Ovary (tissue), 3 donors: ENCODE measurements at regions not wholly inside any gene's neighbourhood (a gene's known extent, or its start where the extent isn't known, plus 50 kb on each side); places are given as distances from the start of the nearest gene placed in this dataset.

Experiments
- EP300 ChIP-seq: sonication (generic); formaldehyde crosslinking; IDR thresholded peaks from one replicate; pipeline ENCODE4 v1.6.1; 2017; ENCODE audit warnings: antibody characterized with exemption
- TF ChIP-seq, protein P1 (sequence below), 3 donors: fragments of 450-650 bp in 2 of 3; fragments of 200-600 bp in 1 of 3; IDR thresholded peaks; one replicate each; pipeline versions ENCODE4 v1.5.1 to v1.8.0; 2016 to 2022; ENCODE audit warnings: antibody characterized with exemption in 3 of 3, mild to moderate bottlenecking in 1 of 3
- donor health status: DM: no; HTN: no; CAD: no.

- no peak for TF ChIP-seq EP300
- TF ChIP-seq, protein P1, sequence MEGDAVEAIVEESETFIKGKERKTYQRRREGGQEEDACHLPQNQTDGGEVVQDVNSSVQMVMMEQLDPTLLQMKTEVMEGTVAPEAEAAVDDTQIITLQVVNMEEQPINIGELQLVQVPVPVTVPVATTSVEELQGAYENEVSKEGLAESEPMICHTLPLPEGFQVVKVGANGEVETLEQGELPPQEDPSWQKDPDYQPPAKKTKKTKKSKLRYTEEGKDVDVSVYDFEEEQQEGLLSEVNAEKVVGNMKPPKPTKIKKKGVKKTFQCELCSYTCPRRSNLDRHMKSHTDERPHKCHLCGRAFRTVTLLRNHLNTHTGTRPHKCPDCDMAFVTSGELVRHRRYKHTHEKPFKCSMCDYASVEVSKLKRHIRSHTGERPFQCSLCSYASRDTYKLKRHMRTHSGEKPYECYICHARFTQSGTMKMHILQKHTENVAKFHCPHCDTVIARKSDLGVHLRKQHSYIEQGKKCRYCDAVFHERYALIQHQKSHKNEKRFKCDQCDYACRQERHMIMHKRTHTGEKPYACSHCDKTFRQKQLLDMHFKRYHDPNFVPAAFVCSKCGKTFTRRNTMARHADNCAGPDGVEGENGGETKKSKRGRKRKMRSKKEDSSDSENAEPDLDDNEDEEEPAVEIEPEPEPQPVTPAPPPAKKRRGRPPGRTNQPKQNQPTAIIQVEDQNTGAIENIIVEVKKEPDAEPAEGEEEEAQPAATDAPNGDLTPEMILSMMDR (IDR thresholded peaks at IDR 0.05) = no peak
These were observed 343.1 kb upstream of the DAB2 start for GRCh38 chr5:39767916-39768315.
